GM11168 (cell line): ENCODE measurements at regions not wholly inside any gene's neighbourhood (a gene's known extent, or its start where the extent isn't known, plus 50 kb on each side); places are given as distances from the start of the nearest gene placed in this dataset.

Experiments
- in situ Hi-C: fragments of 300-500 bp; cut with MboI; formaldehyde crosslinking; loops from one replicate; pipeline ENCODE4 v1.12.0; 2022; ENCODE audit warnings: low sequenced_read_pairs; ENCODE audit not compliant: unreplicated experiment

DNA sequence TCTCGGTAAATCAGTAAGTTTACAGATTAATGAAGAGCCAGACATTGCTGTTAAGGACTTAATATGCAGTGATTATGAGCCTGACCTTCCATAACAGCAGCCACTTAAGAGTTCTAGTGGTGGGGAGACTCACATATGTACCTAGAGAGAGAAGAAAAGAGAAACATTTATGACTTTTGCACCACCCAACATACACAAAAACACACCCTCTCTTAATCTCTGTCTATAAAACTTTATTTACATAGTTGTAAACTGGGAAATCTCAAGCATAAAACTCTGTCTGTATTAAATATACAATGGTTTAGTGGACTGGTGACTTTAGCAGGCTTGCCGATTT is 347.4 kb upstream of the ADGRL2 start:
- in situ Hi-C loops: no loop called here

DNA sequence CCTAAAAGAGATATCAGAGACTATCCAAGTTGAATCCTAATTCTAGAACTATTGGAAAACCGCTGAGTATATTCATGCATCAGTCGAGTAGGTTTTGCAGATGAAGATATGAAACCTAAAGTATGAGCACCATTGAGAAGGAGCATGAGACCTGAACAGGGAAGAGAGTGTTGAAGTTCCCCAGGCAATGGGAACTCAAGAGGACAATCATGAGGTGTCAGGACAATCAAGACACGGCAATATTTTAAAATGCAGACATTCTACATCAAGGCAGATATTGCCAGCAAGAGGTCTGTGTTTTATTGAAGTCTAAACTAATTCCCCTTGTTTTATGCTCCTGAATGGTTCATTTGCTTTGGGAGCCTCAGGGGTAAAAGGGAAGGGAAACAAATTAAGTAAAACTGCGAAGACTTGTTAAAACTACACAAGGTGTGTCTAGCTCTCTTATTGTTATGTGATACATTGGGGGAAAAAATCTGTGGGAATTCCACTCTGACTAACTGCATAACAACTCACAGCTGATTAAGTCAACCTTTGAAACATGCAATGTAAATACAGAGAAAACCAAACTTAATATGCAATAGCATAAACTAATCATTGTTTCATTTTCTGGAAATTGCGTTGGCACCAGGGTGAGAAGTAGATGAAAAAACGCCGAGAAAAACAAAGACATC is 347.9 kb upstream of the ADGRL2 start:
- in situ Hi-C loops: no loop called here

DNA sequence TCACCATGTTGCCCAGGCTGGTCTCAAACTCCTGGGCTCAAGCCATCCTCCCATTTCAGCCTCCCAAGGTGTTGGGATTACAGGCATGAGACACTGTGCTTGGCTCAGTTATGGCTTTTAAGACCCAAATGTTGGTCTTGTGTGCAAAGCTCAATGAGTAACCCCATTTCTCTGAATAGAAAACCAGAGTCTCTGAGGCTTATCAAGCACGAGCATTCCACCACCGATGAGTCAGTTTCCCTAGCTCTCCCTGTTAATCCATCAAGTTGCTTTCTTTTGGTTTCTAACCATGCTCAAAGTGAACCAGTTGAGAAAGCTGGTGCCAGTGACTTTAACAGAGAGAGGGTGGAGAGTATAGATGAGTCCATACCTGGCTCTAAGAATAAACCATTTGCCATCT is 350.9 kb upstream of the ADGRL2 start:
- in situ Hi-C loops: no loop called here

GRCh38 chr1:81446000-81446669 is 354.6 kb upstream of the ADGRL2 start:
- in situ Hi-C loops: no loop called here

GRCh38 chr1:81443288-81443687 is 357.4 kb upstream of the ADGRL2 start:
- in situ Hi-C loops: no loop called here

DNA sequence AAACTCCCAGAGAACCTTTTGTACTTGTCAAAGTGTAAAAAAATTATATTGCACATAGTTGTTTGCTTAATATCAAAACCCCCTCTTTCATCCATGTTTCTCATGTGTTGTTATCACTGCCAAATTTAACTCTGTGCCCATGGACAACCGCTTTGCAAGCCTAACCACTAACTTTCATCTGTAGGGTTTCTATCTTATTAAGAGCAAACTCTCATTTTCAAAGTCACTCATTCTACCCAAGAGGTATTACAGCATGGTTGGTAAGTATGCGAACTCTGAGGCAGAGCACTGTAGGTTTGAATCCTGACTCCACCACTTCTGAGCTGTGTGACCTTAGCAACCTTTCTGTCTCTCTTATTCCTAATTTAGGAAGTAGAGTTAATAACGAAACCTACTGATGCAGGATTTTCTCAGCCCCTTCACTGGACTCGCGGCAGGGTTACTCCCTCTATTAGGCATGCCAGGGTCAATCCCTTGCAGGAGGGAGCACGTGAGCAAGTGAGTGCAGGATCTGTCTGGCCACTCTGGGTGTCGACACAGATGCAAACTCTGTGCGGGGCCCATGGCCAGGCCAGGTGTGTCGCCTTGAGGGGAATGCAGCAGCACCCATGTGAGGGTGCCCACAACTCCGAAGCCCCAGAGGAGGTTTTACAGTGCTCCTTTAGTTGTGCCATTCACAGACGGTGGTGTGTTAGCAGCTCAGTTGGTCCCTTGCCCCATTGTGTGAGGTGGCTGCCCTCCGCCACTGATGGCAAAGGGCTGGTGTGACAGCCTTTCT is 361.5 kb upstream of the ADGRL2 start:
- in situ Hi-C loops: no loop called here

GRCh38 chr1:81437649-81438048 is 363.1 kb upstream of the ADGRL2 start:
- in situ Hi-C loops: no loop called here

- in situ Hi-C loops: no loop called here
Measured at GRCh38 chr1:81437213-81437612, 363.5 kb upstream of the ADGRL2 start.

DNA sequence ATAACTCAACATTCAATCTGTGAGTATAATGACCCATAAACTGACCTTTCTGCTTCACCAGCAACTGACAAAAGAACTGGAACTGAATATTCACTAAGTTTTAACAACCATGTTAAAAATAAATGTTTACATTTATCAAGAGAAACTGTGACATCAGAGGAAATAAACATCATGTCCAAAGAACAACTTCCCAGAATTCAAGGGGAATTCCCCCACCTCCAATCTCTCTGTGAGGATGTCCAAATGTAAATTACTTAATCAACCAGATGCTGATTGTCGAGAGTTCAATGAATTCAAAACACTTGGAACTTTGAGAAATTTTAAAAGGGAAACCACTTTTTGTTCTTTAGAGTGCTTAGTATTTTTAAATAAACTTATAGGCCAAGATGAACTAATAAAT is 365.6 kb upstream of the ADGRL2 start:
- in situ Hi-C loops: no loop called here

GRCh38 chr1:81433676-81434075 is 367.1 kb upstream of the ADGRL2 start:
- in situ Hi-C loops: no loop called here

DNA sequence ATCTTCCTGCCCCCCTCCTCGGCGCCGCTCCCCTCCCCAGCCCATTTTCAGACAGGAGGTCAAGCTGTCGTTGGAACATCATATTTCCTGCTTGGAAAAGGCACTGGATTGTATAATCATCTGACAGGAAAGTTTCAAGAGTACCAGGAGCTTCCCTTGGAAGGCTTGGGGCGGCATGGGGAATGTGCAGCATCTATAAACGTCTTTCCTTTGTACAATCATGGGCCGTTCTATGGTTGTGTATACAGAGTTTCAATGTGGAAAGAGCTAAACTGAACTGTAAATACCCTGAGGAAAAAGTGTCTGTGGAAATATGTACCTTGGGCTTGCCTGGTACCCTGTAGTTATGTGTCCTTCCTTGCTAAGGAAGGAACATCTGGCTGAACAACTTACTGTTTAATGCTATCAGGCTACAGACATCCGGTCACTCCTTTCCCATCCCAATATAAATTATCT is 368.1 kb upstream of the ADGRL2 start:
- in situ Hi-C loops: no loop called here

DNA sequence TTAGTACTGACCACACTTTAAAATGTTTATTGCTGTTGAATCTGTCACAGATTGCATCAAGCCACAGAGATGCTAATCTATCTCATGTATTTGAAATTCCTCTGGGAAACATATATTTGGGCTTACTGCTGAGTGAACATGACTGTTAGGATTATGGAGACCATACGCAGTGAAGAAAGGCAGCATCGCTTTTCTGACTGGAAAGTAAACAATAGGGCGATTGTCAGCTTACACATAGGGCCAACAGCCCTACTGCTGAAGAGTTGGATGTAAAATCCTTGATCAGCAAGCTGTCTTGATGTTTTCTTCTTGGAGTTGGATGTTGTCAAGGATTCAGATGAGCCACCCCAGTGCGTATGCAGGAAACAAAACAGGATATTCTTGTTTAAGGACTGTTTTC is 368.7 kb upstream of the ADGRL2 start:
- in situ Hi-C loops: no loop called here

DNA sequence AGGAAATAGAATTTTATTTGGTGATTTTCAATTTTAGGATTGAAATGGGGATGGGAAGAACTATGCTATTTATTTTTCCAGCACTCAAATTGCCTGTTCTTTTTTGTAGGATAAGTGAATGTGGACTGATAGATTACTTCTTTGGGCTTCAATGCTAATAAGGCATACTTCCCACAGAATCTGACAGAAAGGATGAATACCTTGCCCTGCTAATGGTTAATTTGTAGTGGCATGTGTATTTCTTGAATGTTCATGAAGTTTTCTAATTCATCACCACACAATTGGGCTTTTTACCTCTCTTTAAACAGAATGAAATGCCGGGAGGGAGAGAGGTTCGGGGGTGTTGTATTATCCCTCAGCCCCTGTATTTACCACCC is 369.1 kb upstream of the ADGRL2 start:
- in situ Hi-C loops: no loop called here

GRCh38 chr1:81430955-81431623 is 369.6 kb upstream of the ADGRL2 start:
- in situ Hi-C loops: no loop called here

DNA sequence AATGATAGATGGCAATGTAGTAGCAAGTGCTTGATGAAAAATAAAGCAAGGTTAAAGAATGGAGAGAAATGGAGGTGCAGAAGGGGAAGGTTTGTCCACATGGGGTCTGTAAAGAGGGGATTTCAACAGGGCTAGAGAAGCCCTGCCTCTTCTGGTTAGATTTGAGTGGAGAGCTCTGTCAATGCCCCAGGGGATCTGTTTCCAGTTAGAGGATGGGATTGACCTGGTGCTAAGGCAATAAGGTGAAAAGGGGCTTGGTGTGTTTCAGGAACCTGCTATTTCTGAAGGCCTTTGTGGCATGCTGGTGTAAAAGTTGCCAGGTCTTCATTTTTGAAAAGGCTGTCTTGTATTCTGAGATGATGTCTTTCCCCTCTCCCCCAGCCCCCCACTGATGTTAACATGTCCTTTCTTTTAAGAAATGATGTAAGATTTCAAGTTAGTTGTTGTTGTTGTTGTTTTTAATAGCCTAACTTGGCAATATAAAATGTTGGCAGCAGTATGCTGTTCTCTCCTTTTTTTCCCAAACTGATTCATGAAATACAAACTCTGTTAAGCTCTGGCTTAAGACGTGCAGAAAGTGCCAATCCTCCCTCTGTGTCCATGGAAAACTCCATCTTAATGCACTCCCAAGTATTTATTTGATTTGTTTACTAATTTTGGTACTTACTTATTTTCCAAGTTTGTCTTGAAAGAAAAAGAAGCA is 370.3 kb upstream of the ADGRL2 start:
- in situ Hi-C loops: no loop called here

GRCh38 chr1:81428998-81429397 is 371.7 kb upstream of the ADGRL2 start:
- in situ Hi-C loops: no loop called here

DNA sequence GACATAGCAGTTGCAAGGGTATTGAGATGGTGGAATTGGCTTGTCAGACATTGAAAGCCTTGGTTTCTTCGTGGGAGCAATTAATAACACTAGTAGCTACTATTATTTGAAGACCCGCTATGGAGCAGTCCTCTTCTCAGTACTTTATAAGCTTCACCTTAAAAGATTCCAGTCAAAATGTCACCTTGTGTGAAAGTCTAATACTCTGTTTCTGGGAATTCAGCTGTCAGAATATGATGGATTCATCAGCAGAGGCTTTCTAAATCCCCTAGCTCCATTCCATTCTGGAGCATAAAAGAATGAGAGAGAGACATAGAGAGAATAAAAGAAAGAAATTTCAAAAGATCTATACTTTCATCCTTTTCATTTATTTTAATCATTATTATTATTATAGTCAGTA is 375.9 kb upstream of the ADGRL2 start:
- in situ Hi-C loops: no loop called here

- in situ Hi-C loops: no loop called here
Measured at GRCh38 chr1:81424061-81424460, 376.7 kb upstream of the ADGRL2 start.

- in situ Hi-C loops: no loop called here
Measured at GRCh38 chr1:81420760-81421159, 380.0 kb upstream of the ADGRL2 start.

GRCh38 chr1:81414488-81415015 is 386.2 kb upstream of the ADGRL2 start:
- in situ Hi-C loops: no loop called here
